ENCODE measurements at regions not wholly inside any gene's neighbourhood (a gene's known extent, or its start where the extent isn't known, plus 50 kb on each side); places are given as distances from the start of the nearest gene placed in this dataset.
"Not testable (repeated sequence)": the region's sequence is repeated elsewhere in the genome, so short reads cannot be mapped to it uniquely, and the experiment has no call there.

- Histone ChIP-seq H3K27me3 (no peaks in the 10 kb centered on the region), H3K27ac (no peak overlapping the region), H3K4me3 (no peak overlapping the region), H3K36me3 (no peaks in the 10 kb centered on the region), H3K9me3 (no peaks in the 10 kb centered on the region), H3K9ac (ENCODE audit: low read depth in 2 of 2, low read length in 2 of 2) (no peak overlapping the region), H3K4me1 (no peaks in the 10 kb centered on the region)
- intact Hi-C loops (cut with DNase I): loop anchor here (5.0 kb wide), 1 partner anchor 95 kb away; no protein-coding TSS in a partner anchor
- TF ChIP-seq CTCF (IDR thresholded peaks at IDR 0.05): no peak
- DNase-seq: no peak
These were observed 195.4 kb downstream of the ALG10 start for GRCh38 chr12:34217660-34218059.

- TF ChIP-seq CTCF (IDR thresholded peaks at IDR 0.05): peak; percentile 88
- peak; percentile 61 for DNase-seq
- intact Hi-C loops (cut with DNase I): loop anchor here (5.0 kb wide), 1 partner anchor 96 kb away; no protein-coding TSS in a partner anchor
- Histone ChIP-seq H3K9me3 (no peaks in the 10 kb centered on the region), H3K27ac (no peak overlapping the region), H3K4me1 (no peaks in the 10 kb centered on the region), H3K4me3 (peak overlapping the region; percentile 26), H3K9ac (ENCODE audit: low read depth in 2 of 2, low read length in 2 of 2) (peak overlapping the region in 1 of 2 donors; percentile 30), H3K27me3 (no peaks in the 10 kb centered on the region), H3K36me3 (no peaks in the 10 kb centered on the region)
These were observed 196.1 kb downstream of the ALG10 start for GRCh38 chr12:34218193-34219045.

- no peak for DNase-seq
- no peaks in the 10 kb centered on the region for H3K9me3 ChIP-seq
- no peak overlapping the region for H3K9ac ChIP-seq (ENCODE audit: low read depth in 2 of 2, low read length in 2 of 2)
- no peak overlapping the region for H3K27ac ChIP-seq
- no peak for TF ChIP-seq CTCF (IDR thresholded peaks at IDR 0.05)
- no peaks in the 10 kb centered on the region for H3K4me1 ChIP-seq
- H3K27me3 ChIP-seq: no peaks in the 10 kb centered on the region
- no peaks in the 10 kb centered on the region for H3K36me3 ChIP-seq
- intact Hi-C loops (cut with DNase I): loop anchor here (5.0 kb wide), 1 partner anchor 97 kb away; no protein-coding TSS in a partner anchor
- H3K4me3 ChIP-seq: peak overlapping the region; percentile 26
These were observed 196.9 kb downstream of the ALG10 start for GRCh38 chr12:34219046-34219770.

- intact Hi-C loops (cut with DNase I); H3K4me1 ChIP-seq; H3K27me3 ChIP-seq; H3K4me3 ChIP-seq; H3K27ac ChIP-seq; DNase-seq; H3K9ac ChIP-seq (ENCODE audit: low read depth in 2 of 2, low read length in 2 of 2); H3K36me3 ChIP-seq; H3K9me3 ChIP-seq: not testable (repeated sequence)
These were observed 197.8 kb downstream of the ALG10 start for GRCh38 chr12:34220079-34220478.

GRCh38 chr12:34223640-34224039 lies 201.3 kb downstream of the ALG10 start:
- intact Hi-C loops (cut with DNase I): no loop called here
- no peak overlapping the region for H3K9ac ChIP-seq (ENCODE audit: low read depth in 2 of 2, low read length in 2 of 2)
- H3K27me3 ChIP-seq: no peaks in the 10 kb centered on the region
- H3K4me1 ChIP-seq: no peaks in the 10 kb centered on the region
- no peak overlapping the region for H3K4me3 ChIP-seq
- DNase-seq: no peak
- H3K36me3 ChIP-seq: no peaks in the 10 kb centered on the region
- no peak for TF ChIP-seq CTCF (IDR thresholded peaks at IDR 0.05)
- no peak overlapping the region for H3K27ac ChIP-seq
- H3K9me3 ChIP-seq: no peaks in the 10 kb centered on the region

- H3K9ac ChIP-seq (ENCODE audit: low read depth in 2 of 2, low read length in 2 of 2); DNase-seq; H3K4me3 ChIP-seq; H3K36me3 ChIP-seq; H3K9me3 ChIP-seq; H3K27ac ChIP-seq; H3K27me3 ChIP-seq; intact Hi-C loops (cut with DNase I); H3K4me1 ChIP-seq: not testable (repeated sequence)
These were observed 203.7 kb downstream of the ALG10 start for GRCh38 chr12:34226044-34226443.

GRCh38 chr12:34228046-34228445 lies 205.8 kb downstream of the ALG10 start:
- H3K9me3 ChIP-seq; H3K4me3 ChIP-seq; DNase-seq; H3K4me1 ChIP-seq; H3K27ac ChIP-seq; intact Hi-C loops (cut with DNase I); H3K9ac ChIP-seq (ENCODE audit: low read depth in 2 of 2, low read length in 2 of 2); H3K27me3 ChIP-seq; H3K36me3 ChIP-seq: not testable (repeated sequence)

GRCh38 chr12:34229033-34229432 lies 206.7 kb downstream of the ALG10 start:
- DNase-seq; H3K4me1 ChIP-seq; H3K4me3 ChIP-seq; H3K27ac ChIP-seq; intact Hi-C loops (cut with DNase I); H3K9ac ChIP-seq (ENCODE audit: low read depth in 2 of 2, low read length in 2 of 2); H3K9me3 ChIP-seq; H3K27me3 ChIP-seq; H3K36me3 ChIP-seq: not testable (repeated sequence)
